PC-3 (cell line): ENCODE measurements at regions not wholly inside any gene's neighbourhood (a gene's known extent, or its start where the extent isn't known, plus 50 kb on each side); places are given as distances from the start of the nearest gene placed in this dataset.

Source experiments
- ATAC-seq: fragments of 200-7000 bp; cut with Tn5 transposase; 2 replicates; pipeline ENCODE4 v1.9.1; 2020; ENCODE audit warnings: mild to moderate bottlenecking, moderate library complexity
- BruUV-seq: library from RNA; stranded (reverse); fragments of 400-500 nt; replicated peaks from 2 replicates; lab custom pipeline; 2021; lab: Mats Ljungman, UMichigan
- CTCF ChIA-PET: fragments of 300-600 bp; sonication (Branson Sonifier 250); formaldehyde crosslinking; loops from one replicate; lab custom pipeline; 2022; ENCODE audit warnings: antibody characterized with exemption; lab: Charles Lee
- POLR2A ChIA-PET: fragments of 300-600 bp; sonication (Branson Sonifier 250); formaldehyde crosslinking; loops from one replicate; lab custom pipeline; 2022; ENCODE audit warnings: antibody characterized with exemption; ENCODE audit not compliant: unreplicated experiment; lab: Charles Lee
- DNase-seq: peaks from one replicate; pipeline ENCODE4 v3.0.0-alpha.2; 2015
- H2AFZ ChIP-seq: fragments of 300-600 bp; sonication (generic); 2 replicates; pipeline ENCODE4 v1.6.0; 2016; ENCODE audit warnings: antibody characterized with exemption, low read length
- H3F3A ChIP-seq: fragments of 300-600 bp; sonication (generic); one replicate; pipeline ENCODE4 v1.6.0; 2017; ENCODE audit warnings: antibody characterized with exemption, low read length, control low read depth, mild to moderate bottlenecking; ENCODE audit not compliant: unreplicated experiment
- H3K27ac ChIP-seq: fragments of 300-600 bp; sonication (generic); 2 replicates; pipeline ENCODE4 v1.5.1; 2016; ENCODE audit warnings: mild to moderate bottlenecking, low read length
- H3K27me3 ChIP-seq: fragments of 300-600 bp; sonication (generic); 2 replicates; pipeline ENCODE4 v1.6.1; 2016; ENCODE audit warnings: low read length, mixed read lengths
- H3K36me3 ChIP-seq: fragments of 300-600 bp; sonication (generic); 2 replicates; pipeline ENCODE4 v1.6.1; 2016; ENCODE audit warnings: low read depth, mixed run types, low read length, mixed read lengths
- H3K4me1 ChIP-seq: fragments of 300-600 bp; sonication (generic); 2 replicates; pipeline ENCODE4 v1.5.1; 2016; ENCODE audit warnings: low read length; ENCODE audit not compliant: insufficient read depth
- H3K4me2 ChIP-seq: fragments of 300-600 bp; sonication (generic); 2 replicates; pipeline ENCODE4 v1.6.0; 2016; ENCODE audit warnings: low read length
- H3K4me3 ChIP-seq: fragments of 300-600 bp; sonication (generic); 2 replicates; pipeline ENCODE4 v1.5.1; 2016; ENCODE audit warnings: mild to moderate bottlenecking, low read length, mixed read lengths
- H3K79me2 ChIP-seq: fragments of 300-600 bp; sonication (generic); 2 replicates; pipeline ENCODE4 v1.6.1; 2017; ENCODE audit warnings: low read length, mixed read lengths
- H3K9ac ChIP-seq: fragments of 300-600 bp; sonication (generic); 2 replicates; pipeline ENCODE4 v1.6.0; 2016; ENCODE audit warnings: mild to moderate bottlenecking, low read length
- H3K9me2 ChIP-seq: fragments of 300-600 bp; sonication (generic); replicated peaks from 2 replicates; pipeline ENCODE4 v1.6.1; 2016; ENCODE audit warnings: mixed run types, low read length, mixed read lengths
- H3K9me3 ChIP-seq: fragments of 300-600 bp; sonication (generic); 2 replicates; pipeline ENCODE4 v1.6.1; 2016; ENCODE audit warnings: low read length, mixed read lengths
- H4K20me1 ChIP-seq: fragments of 300-600 bp; sonication (generic); 2 replicates; pipeline ENCODE4 v1.6.1; 2016; ENCODE audit warnings: low read length, mixed read lengths
- CTCF ChIP-seq: fragments of 300-600 bp; sonication (generic); conservative IDR thresholded peaks from 2 replicates; pipeline ENCODE4 v1.5.1; 2017; ENCODE audit warnings: antibody characterized with exemption, low read depth, mild to moderate bottlenecking, low read length
- EZH2 ChIP-seq: fragments of 300-600 bp; sonication (generic); IDR thresholded peaks from one replicate; pipeline ENCODE4 v1.6.1; 2017; ENCODE audit warnings: antibody characterized with exemption, mild to moderate bottlenecking, low read length; ENCODE audit not compliant: unreplicated experiment
- EZH2phosphoT487 ChIP-seq: fragments of 300-600 bp; sonication (generic); IDR thresholded peaks from 2 replicates; pipeline ENCODE4 v1.6.1; 2018; ENCODE audit warnings: mild to moderate bottlenecking, antibody characterized with exemption, low read length, borderline replicate concordance
- intact Hi-C: fragments of 100-400 bp; cut with micrococcal nuclease; formaldehyde crosslinking; loops from 2 replicates; pipeline ENCODE4 v1.9.0; 2023

GRCh38 chr2:234345921-234346320 is 151.0 kb downstream of the ARL4C start:
- CTCF ChIA-PET, result no interaction called here
- no TSS peak for BruUV-seq

GRCh38 chr2:234344012-234344411 is 152.9 kb downstream of the ARL4C start:
- ATAC-seq (no peak), DNase-seq (no peak)
- CTCF ChIA-PET, result no interaction called here
- Histone ChIP-seq H4K20me1 (no peaks in the 10 kb centered on the region), H3K9me3 (no peaks in the 10 kb centered on the region), H3K4me1 (no peaks in the 10 kb centered on the region), H3K9me2 (no peaks in the 10 kb centered on the region), H3K27me3 (no peaks in the 10 kb centered on the region), H3K27ac (no peak overlapping the region), H3K79me2 (no peaks in the 10 kb centered on the region), H3K4me2 (no peak overlapping the region), H3K36me3 (no peaks in the 10 kb centered on the region), H3K9ac (no peak overlapping the region), H2AFZ (no peak overlapping the region), H3F3A (no peaks in the 10 kb centered on the region), H3K4me3 (no peak overlapping the region)
- intact Hi-C loops, result no loop called here
- POLR2A ChIA-PET, result no interaction called here
- no TSS peak for BruUV-seq
- TF ChIP-seq EZH2phosphoT487 (no peak), EZH2 (no peak), CTCF (no peak)

More at GRCh38 chr2:234345921-234346320, 151.0 kb downstream of the ARL4C start:
- Histone ChIP-seq H3K27ac (no peak overlapping the region), H4K20me1 (no peaks in the 10 kb centered on the region), H3K9me2 (no peaks in the 10 kb centered on the region), H3K27me3 (no peaks in the 10 kb centered on the region), H3K36me3 (no peaks in the 10 kb centered on the region), H3K4me3 (no peak overlapping the region), H3K4me2 (no peak overlapping the region), H3K79me2 (no peaks in the 10 kb centered on the region), H3K9ac (no peak overlapping the region), H2AFZ (no peak overlapping the region), H3K4me1 (no peaks in the 10 kb centered on the region), H3F3A (no peaks in the 10 kb centered on the region), H3K9me3 (no peaks in the 10 kb centered on the region)
- DNase-seq (no peak), ATAC-seq (no peak)
- intact Hi-C loops, result no loop called here
- TF ChIP-seq CTCF, result no peak
- TF ChIP-seq EZH2, result no peak
- TF ChIP-seq EZH2phosphoT487, result no peak
- POLR2A ChIA-PET, result no interaction called here

GRCh38 chr2:234343372-234343771 is 153.5 kb downstream of the ARL4C start:
- Histone ChIP-seq H3K9me2 (no peaks in the 10 kb centered on the region), H4K20me1 (no peaks in the 10 kb centered on the region), H3K4me1 (no peaks in the 10 kb centered on the region), H3K4me2 (no peak overlapping the region), H3K36me3 (no peaks in the 10 kb centered on the region), H3K9me3 (no peaks in the 10 kb centered on the region), H2AFZ (no peak overlapping the region), H3F3A (no peaks in the 10 kb centered on the region), H3K79me2 (no peaks in the 10 kb centered on the region), H3K9ac (no peak overlapping the region), H3K27ac (no peak overlapping the region), H3K4me3 (no peak overlapping the region), H3K27me3 (no peaks in the 10 kb centered on the region)
- no peak for DNase-seq
- no TSS peak for BruUV-seq
- TF ChIP-seq EZH2, result no peak
- ATAC-seq, result no peak
- intact Hi-C loops, result no loop called here
- ChIA-PET CTCF (no interaction called here), POLR2A (no interaction called here)
